SIG-M5 (cell line): ENCODE measurements at regions not wholly inside any gene's neighbourhood (a gene's known extent, or its start where the extent isn't known, plus 50 kb on each side); places are given as distances from the start of the nearest gene placed in this dataset.
"Not testable (repeated sequence)": the region's sequence is repeated elsewhere in the genome, so short reads cannot be mapped to it uniquely, and the experiment has no call there.

Source experiments
- DNase-seq: peaks from one replicate; lab custom pipeline; 2025; lab: John Stamatoyannopoulos, UW

- no peak for DNase-seq
These were observed 490.4 kb upstream of the ADGRB3 start for GRCh38 chr6:68144667-68145066.

DNA sequence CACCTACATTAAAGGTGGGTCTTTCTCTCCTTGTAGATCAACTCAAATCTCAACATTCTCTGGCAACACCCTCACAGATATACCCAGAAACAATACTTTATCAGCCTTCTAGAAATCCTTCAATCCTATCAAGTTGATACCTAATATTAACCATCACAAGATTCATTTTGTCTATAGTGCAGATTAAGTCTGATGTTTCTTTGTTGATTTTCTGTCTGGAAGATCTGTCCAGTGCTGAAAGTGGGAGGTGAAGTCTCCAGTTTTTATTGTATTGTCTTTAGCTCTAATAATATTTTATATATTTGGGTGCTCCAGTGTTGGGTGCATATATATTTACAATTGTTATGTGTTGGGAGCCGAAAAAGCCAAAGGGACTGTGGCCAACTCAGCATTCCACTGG is 493.9 kb upstream of the ADGRB3 start:
- DNase-seq: no peak

- DNase-seq: no peak
These were observed 496.0 kb upstream of the ADGRB3 start for GRCh38 chr6:68139130-68139529.

- DNase-seq: no peak
These were observed 500.3 kb upstream of the ADGRB3 start for GRCh38 chr6:68134796-68135195.

DNA sequence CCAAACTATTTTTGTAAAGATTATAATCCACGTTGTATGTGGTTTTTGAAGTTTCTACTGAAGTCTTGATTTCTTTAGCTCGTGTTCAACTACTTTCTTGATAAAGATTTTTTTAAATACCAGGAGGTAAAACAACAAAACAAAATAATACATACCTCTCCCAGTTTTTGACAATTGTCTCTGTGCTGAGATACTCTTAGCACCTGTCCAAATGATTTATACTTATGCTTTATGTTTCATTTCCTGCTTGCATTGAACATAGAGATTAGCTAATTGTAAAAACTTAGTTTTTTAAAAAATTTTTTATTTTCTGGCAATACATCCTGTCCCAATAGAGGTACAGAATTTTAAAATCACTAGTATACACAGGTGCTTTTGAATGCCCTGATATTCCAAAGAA is 506.9 kb upstream of the ADGRB3 start:
- no peak for DNase-seq

DNA sequence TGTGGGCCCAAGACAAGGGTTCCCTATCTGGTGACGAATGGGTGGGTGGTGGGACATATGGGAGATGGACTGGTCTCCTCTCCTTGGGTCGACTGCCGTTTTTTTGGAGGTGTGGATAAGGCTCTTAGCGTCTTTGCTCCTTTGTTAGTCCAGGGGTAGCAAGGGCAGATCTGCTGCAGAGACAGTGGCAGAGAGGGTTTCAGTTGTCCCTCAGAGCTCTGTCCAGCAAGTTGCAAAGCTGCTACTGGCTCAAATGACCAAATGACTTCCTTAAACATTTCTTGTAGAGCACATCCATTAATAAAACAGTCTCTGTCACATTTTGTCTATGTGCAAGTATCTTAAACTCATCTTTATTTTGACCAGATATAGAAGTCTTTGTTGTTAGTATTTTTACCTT is 508.0 kb upstream of the ADGRB3 start:
- DNase-seq: no peak

GRCh38 chr6:68126089-68126749 is 508.9 kb upstream of the ADGRB3 start:
- no peak for DNase-seq

DNA sequence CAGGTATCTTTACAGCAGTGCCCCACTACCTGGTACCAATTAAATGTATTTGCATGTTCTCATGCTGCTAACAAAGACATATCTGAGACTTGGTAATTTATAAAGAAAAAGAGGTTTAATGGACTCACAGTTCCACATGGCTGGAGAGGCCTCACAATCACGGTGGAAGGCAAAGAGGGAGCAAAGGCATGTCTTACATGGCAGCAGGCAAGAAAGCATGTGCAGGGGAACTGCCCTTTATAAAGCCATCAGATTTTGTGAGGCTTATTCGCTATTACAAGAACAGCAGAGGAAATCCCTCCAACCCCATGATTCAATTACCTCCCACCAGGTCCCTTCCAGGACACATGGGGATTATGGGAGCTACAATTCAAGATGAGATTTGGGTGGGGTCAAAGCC is 512.1 kb upstream of the ADGRB3 start:
- DNase-seq: not testable (repeated sequence)

DNA sequence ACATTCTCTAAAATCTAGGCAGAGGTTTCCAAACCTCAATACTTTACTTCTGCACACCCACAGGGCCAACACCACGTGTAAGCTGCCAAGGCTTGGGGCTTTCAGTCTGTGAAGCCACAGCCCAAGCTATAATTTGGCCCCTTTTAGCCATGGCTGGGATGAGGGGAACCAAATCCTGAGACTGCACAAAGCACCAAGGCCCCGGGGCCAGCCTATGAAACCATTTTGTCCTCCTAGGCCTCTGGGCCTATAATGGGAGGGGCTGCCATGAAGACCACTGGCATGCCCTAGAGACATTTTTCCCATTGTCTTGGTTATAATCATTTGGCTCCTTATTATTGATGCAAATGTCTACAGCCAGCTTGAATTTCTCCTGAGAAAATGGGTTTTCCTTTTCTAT is 513.0 kb upstream of the ADGRB3 start:
- DNase-seq: no peak

DNA sequence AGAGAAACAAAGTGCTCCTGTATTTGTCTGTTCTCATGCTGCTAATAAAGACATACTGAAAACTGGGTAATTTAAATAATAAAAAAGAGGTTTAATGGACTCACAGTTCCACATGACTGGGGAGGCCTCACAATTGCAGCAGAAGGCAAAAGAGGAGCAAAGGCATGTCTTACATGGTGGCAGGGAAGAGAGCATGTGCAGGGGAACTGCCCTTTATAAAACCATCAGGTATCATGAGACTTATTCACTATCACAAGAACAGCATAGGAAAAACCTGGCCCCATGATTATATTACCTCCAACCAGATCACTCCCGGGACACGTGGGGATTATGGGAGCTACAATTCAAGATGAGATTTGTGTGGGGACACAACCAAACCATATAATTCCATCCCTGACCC is 514.1 kb upstream of the ADGRB3 start:
- not testable (repeated sequence) for DNase-seq

DNA sequence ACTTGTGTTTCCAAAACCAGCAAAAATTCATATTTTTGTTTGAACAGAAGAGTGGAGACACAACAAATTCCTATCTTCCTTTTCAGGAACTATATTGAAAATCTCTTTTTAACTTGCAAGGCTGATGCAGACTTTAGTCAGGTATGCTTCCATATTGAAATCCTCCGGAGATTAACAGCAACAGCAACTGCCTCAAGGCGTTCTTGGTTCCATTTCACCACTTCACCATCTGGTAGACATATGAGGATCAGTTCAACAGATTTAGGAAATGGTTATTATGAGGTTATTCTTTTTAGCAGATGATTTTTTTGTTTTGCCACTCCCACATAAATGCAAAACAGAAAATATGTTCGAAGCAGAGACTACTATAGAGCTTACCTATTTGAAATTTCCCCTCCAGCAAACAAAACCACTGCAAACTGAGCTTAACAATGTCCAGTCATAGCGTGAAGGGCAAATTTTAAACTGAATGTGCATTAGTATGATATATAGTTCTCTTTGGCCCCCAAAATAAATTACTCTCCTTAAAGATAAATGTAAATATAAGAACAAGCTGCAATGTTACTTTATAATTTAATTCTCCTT is 520.5 kb upstream of the ADGRB3 start:
- DNase-seq: no peak

DNA sequence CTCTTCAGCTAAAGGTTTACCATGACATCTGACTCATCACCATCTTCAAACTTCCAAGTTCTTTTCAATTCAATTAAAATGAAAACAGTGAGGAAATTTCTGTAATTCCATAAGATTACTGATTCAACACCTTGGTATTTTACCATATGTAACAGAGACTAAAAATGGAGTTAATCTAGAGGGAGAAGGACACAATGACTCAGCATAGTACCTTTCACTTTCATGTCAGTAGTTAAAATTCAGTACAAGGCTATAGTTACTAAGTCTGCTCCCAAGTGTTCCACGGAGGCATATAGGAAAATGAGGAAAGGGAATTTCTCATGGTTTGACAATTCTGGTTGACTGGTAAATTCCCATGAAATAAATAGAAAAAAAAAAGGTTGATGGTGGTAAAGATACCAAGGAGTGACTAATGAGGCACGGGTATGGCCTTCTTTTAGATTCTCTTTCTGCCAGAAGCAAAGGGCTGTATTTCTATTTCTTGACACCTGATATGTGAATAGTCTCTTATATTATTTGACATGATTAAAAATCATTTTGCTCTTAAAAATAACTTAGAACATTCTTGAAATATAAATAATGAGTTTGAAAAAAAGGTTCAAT is 526.7 kb upstream of the ADGRB3 start:
- no peak for DNase-seq

GRCh38 chr6:68094070-68094469 is 541.0 kb upstream of the ADGRB3 start:
- no peak for DNase-seq

- no peak for DNase-seq
These were observed 547.5 kb upstream of the ADGRB3 start for GRCh38 chr6:68087399-68088133.

DNA sequence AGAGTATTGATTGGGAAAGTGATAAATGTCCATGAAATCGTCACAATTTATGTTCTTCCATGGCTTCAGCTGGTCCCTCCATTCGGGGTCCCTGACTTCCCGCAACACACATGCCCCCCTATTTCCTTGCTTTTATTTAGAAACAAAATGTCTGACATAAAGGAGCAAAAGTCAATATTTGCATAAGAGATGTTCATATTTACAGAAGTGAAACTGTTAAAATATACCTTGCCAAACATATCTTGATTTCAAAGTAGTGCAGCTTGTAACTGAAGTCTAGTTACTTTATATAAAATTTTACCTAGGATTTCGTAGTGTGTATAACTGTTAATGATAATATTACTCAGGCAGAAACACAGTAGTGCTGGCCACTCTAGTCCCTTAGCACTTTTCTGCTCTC is 548.9 kb upstream of the ADGRB3 start:
- no peak for DNase-seq

GRCh38 chr6:68085599-68085998 is 549.5 kb upstream of the ADGRB3 start:
- DNase-seq: not testable (repeated sequence)

DNA sequence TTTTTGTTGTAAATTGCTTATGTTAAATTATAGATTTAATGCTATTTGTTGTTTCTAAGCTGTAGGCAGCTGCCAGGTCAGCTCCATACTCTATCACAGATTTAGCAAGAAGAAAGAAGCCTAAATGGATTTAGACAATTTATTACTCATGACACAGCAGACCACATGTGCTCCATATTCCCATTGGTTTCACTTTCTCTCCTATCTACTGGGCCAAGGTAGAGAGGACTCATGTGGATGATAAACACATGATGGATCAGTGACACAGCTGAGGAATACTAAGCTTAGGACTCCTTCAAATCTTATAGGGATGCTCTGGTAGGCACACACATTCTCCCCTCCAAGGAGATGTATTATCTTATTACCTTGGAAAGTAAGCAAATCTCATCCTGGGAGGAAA is 553.0 kb upstream of the ADGRB3 start:
- no peak for DNase-seq

DNA sequence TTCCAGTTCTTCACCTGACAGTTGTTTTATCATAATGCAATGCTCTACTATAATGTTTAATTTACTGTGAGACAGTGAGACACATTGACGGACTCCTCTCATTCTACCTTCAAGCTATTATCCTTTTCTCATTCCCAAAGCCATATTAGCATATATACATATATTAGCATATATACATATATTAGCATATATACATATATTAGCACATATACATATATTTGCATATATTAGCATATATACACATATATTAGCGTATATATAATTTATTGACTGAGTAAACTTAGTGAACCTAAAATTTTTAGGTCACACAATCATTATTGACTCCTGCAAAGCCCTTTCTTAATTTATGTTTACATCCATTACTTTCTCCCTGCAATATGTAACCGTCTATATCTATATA is 555.0 kb upstream of the ADGRB3 start:
- DNase-seq: no peak

- DNase-seq: no peak
These were observed 557.4 kb upstream of the ADGRB3 start for GRCh38 chr6:68077661-68078060.

- no peak for DNase-seq
These were observed 563.3 kb upstream of the ADGRB3 start for GRCh38 chr6:68071740-68072139.

DNA sequence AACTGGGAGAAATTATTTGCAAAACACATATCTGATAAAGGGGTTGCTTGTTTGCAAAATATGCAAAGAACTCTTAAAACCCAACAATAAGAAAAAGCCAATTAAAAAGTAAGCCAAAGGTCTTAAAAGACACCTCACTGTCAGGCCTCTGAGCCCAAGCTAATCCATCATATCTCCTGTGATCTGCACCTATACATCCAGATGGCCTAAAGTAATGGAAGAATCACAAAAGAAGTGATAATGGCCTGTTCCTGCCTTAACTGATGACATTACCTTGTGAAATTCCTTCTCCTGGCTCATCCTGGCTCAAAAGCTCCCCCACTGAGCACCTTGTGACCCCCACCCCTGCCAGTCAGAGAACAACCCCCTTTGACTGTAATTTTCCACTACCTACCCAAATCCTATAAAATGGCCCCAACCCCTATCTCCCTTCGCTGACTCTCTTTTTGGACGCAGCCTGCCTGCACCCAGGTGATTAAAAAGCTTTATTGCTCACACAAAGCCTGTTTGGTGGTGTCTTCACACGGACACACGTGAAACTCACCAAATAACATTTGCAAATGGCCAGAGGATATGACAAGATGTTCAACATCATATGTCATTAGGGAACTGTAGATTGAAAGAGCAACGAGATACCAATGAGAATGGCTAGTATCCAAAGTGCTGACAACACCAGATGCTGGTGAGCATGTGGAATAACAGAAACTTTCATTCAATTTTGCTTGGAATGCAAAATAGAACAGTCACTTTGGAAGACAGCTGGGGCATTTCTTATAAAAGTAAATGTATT is 565.0 kb upstream of the ADGRB3 start:
- DNase-seq: no peak

- no peak for DNase-seq
These were observed 575.2 kb upstream of the ADGRB3 start for GRCh38 chr6:68059899-68060298.
